Medulla oblongata (tissue), 1 donor: ENCODE measurements at regions not wholly inside any gene's neighbourhood (a gene's known extent, or its start where the extent isn't known, plus 50 kb on each side); places are given as distances from the start of the nearest gene placed in this dataset.
"Not testable (repeated sequence)": the region's sequence is repeated elsewhere in the genome, so short reads cannot be mapped to it uniquely, and the experiment has no call there.

Source experiments
- DNase-seq: peaks from one replicate; pipeline ENCODE4 v3.0.0-alpha.2; 2015; ENCODE audit errors: extremely low spot score

- peak; percentile 72 for DNase-seq
These were observed 346.9 kb upstream of the PRKCQ start for GRCh38 chr10:6926971-6927370.

- no peak for DNase-seq
These were observed 345.1 kb upstream of the PRKCQ start for GRCh38 chr10:6925146-6925545.

DNA sequence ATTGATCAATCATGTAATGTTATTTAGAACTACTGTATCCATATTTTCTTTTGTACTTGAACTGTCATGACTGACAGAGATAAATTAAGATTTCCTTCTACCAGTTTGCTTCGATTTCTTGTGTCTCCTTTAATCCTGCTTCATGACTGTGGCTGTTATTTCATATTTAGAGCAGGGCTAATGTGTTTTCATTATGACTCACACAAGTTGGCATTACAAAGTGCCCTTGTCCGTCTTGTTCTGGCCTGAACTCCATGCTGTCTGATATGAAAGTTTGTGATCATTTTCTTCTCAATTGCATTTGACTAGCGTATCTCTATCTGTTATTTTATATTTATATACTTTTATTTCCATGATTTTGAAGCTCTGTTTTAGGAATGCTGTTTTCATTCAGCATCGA is 344.1 kb upstream of the PRKCQ start:
- DNase-seq = no peak

DNA sequence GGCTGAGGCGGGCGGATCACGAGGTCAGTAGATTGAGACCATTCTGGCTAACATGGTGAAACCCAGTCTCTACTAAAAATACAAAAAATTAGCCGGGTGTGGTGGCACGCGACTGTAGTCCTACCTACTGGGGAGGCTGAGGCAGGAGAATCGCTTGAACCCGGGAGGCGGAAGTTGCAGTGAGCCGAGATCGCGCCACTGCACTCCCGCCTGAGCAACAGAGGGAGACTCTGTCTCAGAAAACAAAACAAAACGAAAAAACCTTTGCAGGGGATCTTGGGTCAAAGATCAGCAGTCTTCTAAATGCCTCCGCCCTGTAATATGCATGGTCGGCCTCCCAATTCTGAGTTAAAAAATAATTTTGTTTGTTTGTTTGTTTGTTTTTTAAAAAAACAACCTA is 340.9 kb upstream of the PRKCQ start:
- not testable (repeated sequence) for DNase-seq

DNA sequence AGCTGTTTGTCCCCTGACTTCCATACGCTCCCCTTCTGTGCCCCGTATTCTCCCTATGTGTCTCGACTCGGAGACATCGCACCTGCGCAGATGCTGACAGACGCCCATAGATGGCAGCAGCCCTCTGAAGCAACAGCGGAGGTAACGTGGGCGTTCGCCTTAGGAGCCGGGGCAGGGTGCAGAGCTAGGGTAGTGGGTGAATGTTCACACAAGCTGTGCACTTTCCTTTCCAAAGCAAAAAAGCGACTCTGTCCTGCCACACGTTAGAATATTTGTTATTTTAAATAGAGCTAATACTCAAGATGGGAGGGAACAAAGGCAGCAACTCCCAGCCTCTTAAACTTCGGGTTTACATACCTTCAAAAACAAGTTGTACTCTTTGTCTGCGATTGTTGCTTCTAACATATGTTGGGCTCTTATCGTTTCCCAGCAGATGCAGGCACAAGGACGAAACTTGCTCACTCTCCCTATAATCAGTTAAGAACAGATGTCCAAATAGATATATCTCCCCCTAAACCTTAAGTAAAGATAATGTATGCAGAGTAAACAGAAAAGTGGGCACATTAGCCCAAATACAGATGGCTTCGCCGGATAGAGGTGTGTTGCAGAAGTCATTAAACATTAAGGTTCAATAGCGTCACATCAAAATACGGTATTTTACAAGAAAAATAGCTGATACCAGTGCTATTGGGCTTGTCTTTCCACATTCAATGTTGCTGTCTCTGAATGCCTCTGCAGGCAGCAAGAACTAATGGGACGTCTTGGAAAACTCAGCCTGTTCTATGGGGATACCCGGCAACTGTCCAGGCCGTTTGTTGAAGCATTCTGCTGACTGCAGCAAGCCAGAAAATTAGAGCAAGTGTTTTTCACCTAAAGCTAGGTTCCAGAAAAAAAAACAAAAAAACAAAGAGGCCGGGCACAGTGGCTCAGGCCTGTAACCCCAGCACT is 340.3 kb upstream of the PRKCQ start:
- DNase-seq = peak; percentile 95

DNA sequence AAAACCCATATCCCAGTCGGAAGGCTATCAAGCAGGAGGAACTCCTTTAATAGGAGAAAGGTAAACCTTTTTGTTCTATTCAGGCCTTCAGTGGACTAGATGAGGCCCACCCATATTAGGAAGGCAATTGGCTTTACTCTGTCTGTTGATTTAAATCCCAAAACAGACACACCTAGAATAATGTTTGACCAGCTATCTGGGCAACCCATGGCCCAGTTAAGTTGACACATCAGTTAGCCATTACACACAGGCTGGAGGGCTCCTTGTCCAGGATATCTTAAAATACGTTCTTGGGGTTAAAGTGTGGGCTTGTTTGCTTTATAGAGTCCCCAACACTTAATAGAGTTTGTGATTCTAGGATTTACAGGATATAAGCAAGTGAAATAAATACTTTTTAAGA is 339.0 kb upstream of the PRKCQ start:
- no peak for DNase-seq

GRCh38 chr10:6918305-6918704 is 338.2 kb upstream of the PRKCQ start:
- peak; percentile 69 for DNase-seq

- no peak for DNase-seq
These were observed 337.0 kb upstream of the PRKCQ start for GRCh38 chr10:6917125-6917524.

DNA sequence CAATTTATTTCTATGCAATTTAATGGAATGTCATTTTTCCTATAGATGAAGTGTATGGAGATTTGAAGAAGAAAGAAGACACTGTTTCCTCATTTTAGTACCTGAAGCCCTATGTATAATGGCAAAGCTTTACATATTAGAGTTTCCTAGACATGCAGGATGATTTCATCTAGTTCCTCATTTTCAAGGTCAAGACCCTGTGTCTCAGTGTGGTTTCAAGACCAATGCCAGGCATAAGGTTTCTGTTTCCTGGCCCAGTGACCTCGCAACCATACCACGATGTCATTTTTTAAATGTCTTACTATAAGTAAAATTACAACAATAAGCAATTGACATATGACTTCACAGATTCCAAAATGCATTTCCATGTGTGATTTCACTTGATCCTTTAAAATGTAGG is 336.5 kb upstream of the PRKCQ start:
- no peak for DNase-seq

DNA sequence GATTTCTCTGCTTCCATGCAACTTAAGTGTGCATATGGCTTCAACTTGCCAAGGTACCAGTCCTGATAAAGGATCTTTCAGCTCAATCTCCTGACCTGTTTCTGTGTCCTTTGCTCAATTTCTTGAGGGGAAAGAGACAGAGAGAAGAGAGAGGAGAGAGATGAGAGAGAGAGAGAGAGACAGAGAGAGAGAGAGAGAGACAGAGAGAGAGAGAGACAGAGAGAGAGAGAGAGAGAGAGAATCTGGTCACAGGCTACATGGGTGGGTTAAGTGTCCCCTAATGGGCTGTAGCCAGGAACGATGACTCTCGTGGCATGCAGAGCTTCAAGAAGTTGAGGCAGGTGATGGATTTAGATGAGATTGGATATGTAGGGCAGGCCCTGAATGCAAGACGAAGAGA is 335.2 kb upstream of the PRKCQ start:
- DNase-seq = no peak

- no peak for DNase-seq
These were observed 332.9 kb upstream of the PRKCQ start for GRCh38 chr10:6912929-6913328.

- no peak for DNase-seq
These were observed 332.3 kb upstream of the PRKCQ start for GRCh38 chr10:6912424-6912823.

DNA sequence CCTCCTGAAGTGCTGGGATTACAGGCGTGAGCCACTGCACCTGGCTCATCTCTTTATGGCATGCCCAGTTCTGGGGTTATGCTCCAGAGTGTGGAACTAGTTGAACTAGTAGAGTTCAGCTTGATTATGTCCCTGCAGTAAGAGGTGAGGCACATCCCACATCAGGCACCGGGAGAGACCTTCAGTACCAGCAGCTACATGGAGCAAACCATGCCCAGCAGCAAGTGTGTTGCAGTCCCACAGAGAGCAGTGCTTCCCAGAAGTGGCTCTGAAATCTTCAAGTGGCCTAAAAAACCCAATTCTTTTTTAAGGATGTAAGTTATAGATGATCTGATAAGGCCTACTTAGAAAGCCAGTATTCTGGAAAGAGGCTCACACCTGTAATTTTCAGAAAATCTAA is 331.9 kb upstream of the PRKCQ start:
- DNase-seq = no peak

- DNase-seq = no peak
These were observed 330.0 kb upstream of the PRKCQ start for GRCh38 chr10:6909905-6910560.

GRCh38 chr10:6907877-6908530 is 327.9 kb upstream of the PRKCQ start:
- no peak for DNase-seq

GRCh38 chr10:6894405-6894804 is 314.3 kb upstream of the PRKCQ start:
- no peak for DNase-seq

DNA sequence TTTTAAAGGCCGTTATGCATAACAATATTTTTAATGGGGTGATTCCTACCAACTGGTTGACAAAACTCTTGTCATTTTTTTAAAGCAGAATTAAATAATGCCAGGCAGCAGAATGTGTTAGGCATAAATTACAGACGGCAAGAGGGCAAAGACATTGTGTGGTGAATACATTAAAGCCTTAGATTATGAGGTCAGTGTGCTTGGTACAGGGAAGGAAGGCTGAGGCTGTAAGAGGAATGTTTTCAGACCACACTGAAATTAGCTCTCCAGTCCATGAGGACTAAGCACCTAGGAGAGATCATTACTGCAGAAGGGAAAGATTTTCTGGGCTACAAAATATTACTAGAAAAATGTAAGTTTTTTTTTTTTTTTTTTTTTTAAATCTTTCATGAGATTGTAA is 312.8 kb upstream of the PRKCQ start:
- DNase-seq = no peak

DNA sequence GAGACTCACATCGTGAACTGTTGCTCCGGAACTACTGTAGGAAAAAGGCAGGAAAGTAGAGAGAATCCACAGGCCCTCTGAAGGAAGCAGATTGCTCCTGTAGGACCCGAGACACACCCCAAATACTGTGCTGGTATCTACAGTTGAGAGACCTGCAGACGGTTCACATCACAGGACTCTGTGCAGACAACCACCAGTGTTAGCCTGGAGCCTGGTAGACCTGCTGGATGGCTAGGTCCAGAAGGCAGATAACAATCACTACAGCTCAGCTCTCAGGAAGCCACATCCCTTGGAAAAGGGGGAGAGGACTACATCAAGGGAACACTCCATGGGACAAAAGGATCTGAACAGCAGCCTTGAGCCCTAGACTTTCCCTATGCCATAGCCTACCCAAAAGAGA is 311.8 kb upstream of the PRKCQ start:
- no peak for DNase-seq

- no peak for DNase-seq
These were observed 309.6 kb upstream of the PRKCQ start for GRCh38 chr10:6889718-6890117.

DNA sequence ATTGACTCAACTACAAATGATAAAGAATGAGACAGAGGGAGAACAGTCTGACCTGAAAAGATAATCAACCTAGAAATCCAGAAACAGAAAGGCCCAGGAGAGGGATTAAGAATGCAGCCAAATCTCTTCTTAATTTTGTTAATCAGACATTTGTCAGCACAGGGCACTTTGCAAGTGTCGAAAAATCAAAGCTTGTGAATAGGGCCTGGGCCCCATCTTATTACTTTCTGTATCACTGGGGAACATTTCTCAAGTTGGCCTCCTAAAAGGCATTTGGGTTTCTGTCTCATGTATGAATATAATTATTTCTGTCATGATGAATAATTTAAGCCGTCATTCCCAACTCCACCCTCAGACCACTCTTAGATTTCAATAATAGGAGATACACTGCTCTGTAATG is 308.4 kb upstream of the PRKCQ start:
- no peak for DNase-seq

DNA sequence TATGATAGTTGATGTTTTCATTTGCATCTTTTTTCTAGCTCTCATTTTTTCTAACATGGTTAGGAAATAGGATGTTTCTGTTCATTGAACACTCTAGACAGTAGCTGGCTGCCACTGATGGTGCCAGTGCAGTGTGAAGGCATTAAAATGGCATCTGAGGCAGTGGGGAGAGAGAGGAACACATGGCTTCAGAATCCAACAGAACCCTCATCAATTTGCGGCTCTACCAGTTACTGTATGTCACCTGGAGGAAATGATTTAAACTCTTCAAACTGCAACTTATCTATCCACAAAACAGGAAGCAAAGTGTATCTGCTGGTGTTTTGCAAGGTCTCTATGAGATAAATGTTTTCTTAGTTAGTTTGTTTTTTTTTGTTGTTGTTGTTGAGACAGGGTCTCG is 305.2 kb upstream of the PRKCQ start:
- DNase-seq = no peak

- no peak for DNase-seq
These were observed 301.9 kb upstream of the PRKCQ start for GRCh38 chr10:6881987-6882386.
